Natural killer cell (primary cell): ENCODE measurements at regions not wholly inside any gene's neighbourhood (a gene's known extent, or its start where the extent isn't known, plus 50 kb on each side); places are given as distances from the start of the nearest gene placed in this dataset.
A peak's percentile ranks its signal among the peaks of the same experiment; 100 is the strongest.

Experiments used
- ATAC-seq, 3 donors: fragments of 150-1000 bp in 2 of 3; fragments of 200-7000 bp in 1 of 3; cut with Tn5 transposase; 1 replicate in 1 of 3; 2 replicates in 2 of 3; pipeline ENCODE4 v1.10.0; 2021; ENCODE audit warnings: mild to moderate bottlenecking in 2 of 3, moderate library complexity in 2 of 3
- DNase-seq, 2 donors: peaks; one replicate each; pipeline versions ENCODE4 v3.0.0 to v3.0.0-alpha.2; 2013 to 2021; ENCODE audit warnings: mixed read lengths in 1 of 2
- H3K27ac ChIP-seq: one replicate; pipeline ENCODE4 v1.5.1; 2013; ENCODE audit warnings: mild to moderate bottlenecking, low read length
- H3K27me3 ChIP-seq: one replicate; pipeline ENCODE4 v1.6.1; 2013; ENCODE audit warnings: low read length; ENCODE audit not compliant: control insufficient read depth, insufficient read depth
- H3K36me3 ChIP-seq: one replicate; pipeline ENCODE4 v1.6.1; 2013; ENCODE audit warnings: low read length; ENCODE audit not compliant: control insufficient read depth, insufficient read depth
- H3K4me1 ChIP-seq: one replicate; pipeline ENCODE4 v1.6.1; 2013; ENCODE audit warnings: low read length; ENCODE audit not compliant: control insufficient read depth, insufficient read depth
- H3K4me3 ChIP-seq: one replicate; pipeline ENCODE4 v1.5.1; 2013; ENCODE audit warnings: low read length
- H3K9me3 ChIP-seq: one replicate; pipeline ENCODE4 v1.6.1; 2013; ENCODE audit warnings: low read length; ENCODE audit not compliant: control insufficient read depth, insufficient read depth
- H3K27ac Mint-ChIP-seq, 2 donors: one replicate each; pipeline ENCODE4 v1.8.0; 2022; ENCODE audit warnings: mild to moderate bottlenecking in 2 of 2, mixed read lengths in 2 of 2, moderate library complexity in 1 of 2
- H3K27me3 Mint-ChIP-seq, 2 donors: one replicate each; pipeline ENCODE4 v1.8.0; 2022; ENCODE audit warnings: low read depth in 2 of 2, mixed read lengths in 2 of 2
- H3K36me3 Mint-ChIP-seq: one replicate; pipeline ENCODE4 v1.8.0; 2022; ENCODE audit warnings: mixed read lengths
- H3K4me1 Mint-ChIP-seq, 2 donors: one replicate each; pipeline ENCODE4 v1.8.0; 2022; ENCODE audit warnings: mixed read lengths in 2 of 2
- H3K4me3 Mint-ChIP-seq: one replicate; pipeline ENCODE4 v1.8.0; 2022; ENCODE audit warnings: mild to moderate bottlenecking, moderate library complexity, mixed read lengths
- H3K9me3 Mint-ChIP-seq, 2 donors: one replicate each; pipeline ENCODE4 v1.8.0; 2022; ENCODE audit warnings: mixed read lengths in 2 of 2
- WGBS: methylation state at CpG from one replicate; pipeline ENCODE4 v1.1.7; 2013; ENCODE audit warnings: missing lambda C conversion rate; ENCODE audit not compliant: insufficient coverage; 5-methylcytosine and 5-hydroxymethylcytosine counted together
- intact Hi-C: fragments of 100-400 bp; cut with micrococcal nuclease; formaldehyde crosslinking; loops from one replicate; pipeline ENCODE4 v1.14.2; 2022
- TF ChIP-seq, protein P1 (sequence below): fragments of 200-600 bp; IDR thresholded peaks from one replicate; pipeline ENCODE4 v1.8.0; 2022; ENCODE audit warnings: antibody characterized with exemption

DNA sequence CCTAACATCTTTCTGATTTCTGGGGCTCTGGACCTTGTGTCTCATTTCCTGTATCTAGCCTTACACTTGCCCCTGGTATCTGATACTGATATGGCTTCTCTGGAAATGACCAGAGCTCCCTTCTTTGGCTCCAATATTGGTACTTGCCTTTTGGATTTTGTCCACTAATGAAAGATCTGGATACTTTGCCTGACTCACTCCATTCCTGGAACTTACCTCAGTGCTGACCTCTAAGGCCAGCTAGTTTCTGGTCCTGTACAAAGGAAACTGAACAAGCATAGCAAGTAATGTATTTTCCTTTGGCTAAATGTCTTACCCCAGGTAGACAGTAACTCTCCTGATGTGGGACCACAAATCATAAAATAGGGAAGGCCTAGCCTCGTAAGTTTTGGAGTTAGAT, 93.8 kb upstream of the SLC4A7 start:
- Histone ChIP-seq H3K36me3 (no peaks in the 10 kb centered on the region), H3K9me3 (no peaks in the 10 kb centered on the region), H3K27me3 (no peaks in the 10 kb centered on the region), H3K27ac (no peak overlapping the region), H3K4me3 (no peak overlapping the region), H3K4me1 (no peaks in the 10 kb centered on the region)
- DNase-seq (no peak), ATAC-seq (no peak)
- Mint-ChIP-seq H3K4me3 (no peak overlapping the region), H3K27me3 (no peaks in the 10 kb centered on the region), H3K36me3 (no peaks in the 10 kb centered on the region), H3K9me3 (no peaks in the 10 kb centered on the region), H3K27ac (no peak overlapping the region), H3K4me1 (peaks cover 7% of the 10 kb centered on the region in 2 donors)
- WGBS: 100% methylated on average over 1 of the region's 1 CpG
- intact Hi-C loops: no loop called here
- TF ChIP-seq, protein P1, sequence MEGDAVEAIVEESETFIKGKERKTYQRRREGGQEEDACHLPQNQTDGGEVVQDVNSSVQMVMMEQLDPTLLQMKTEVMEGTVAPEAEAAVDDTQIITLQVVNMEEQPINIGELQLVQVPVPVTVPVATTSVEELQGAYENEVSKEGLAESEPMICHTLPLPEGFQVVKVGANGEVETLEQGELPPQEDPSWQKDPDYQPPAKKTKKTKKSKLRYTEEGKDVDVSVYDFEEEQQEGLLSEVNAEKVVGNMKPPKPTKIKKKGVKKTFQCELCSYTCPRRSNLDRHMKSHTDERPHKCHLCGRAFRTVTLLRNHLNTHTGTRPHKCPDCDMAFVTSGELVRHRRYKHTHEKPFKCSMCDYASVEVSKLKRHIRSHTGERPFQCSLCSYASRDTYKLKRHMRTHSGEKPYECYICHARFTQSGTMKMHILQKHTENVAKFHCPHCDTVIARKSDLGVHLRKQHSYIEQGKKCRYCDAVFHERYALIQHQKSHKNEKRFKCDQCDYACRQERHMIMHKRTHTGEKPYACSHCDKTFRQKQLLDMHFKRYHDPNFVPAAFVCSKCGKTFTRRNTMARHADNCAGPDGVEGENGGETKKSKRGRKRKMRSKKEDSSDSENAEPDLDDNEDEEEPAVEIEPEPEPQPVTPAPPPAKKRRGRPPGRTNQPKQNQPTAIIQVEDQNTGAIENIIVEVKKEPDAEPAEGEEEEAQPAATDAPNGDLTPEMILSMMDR: no peak

DNA sequence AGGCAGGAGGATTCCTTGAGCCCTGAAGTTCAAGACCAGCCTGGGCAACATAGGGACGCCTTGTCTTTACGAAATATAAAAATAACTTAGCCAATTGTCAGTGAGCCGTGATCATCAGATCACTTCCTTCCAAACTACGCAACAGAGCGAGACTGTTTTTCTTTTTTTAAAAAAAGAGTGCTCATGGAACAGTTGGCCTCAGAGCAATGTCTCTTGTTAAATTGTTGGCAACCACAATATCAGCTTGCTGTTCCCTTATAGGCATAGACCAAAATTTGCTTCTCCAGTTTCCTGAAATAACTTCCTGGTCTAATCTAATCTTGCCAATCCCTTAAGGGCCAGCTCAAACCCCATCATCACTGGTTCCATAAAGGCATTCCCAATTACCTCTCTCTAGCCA, 93.3 kb upstream of the SLC4A7 start:
- whole genome bisulfite sequencing: 94% methylated on average over 5 of the region's 5 CpGs

DNA sequence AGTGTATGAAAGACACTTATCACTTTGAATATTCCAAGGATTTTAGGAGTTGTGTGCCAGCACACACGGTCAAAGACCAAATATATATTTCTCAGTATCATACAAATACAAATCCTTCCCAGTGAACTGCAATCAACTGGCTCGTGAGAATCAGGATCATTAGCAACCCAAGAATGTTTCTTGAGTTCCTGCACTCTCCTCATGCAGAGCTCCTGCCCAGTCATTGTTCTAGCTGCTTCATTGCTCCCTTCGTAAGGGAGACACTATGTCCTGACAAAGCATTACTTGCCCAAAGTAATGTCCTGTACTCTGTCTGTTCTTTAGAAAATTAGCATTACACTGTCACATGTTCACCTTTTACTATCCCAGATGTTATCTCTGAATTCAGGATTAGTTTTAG, 92.0 kb upstream of the SLC4A7 start:
- DNase-seq (no peak), ATAC-seq (no peak)
- no peaks in the 10 kb centered on the region for H3K36me3 ChIP-seq
- Mint-ChIP-seq H3K36me3 (no peaks in the 10 kb centered on the region), H3K4me3 (no peak overlapping the region), H3K4me1 (peaks cover 7% of the 10 kb centered on the region in 2 donors), H3K27ac (no peak overlapping the region), H3K9me3 (no peaks in the 10 kb centered on the region), H3K27me3 (no peaks in the 10 kb centered on the region)
- H3K4me1 ChIP-seq: no peaks in the 10 kb centered on the region
- intact Hi-C loops: no loop called here
- no peak overlapping the region for H3K4me3 ChIP-seq
- WGBS: 94% methylated on average over 3 of the region's 3 CpGs
- no peaks in the 10 kb centered on the region for H3K27me3 ChIP-seq
- TF ChIP-seq, protein P1: no peak
- H3K9me3 ChIP-seq: no peaks in the 10 kb centered on the region
- no peak overlapping the region for H3K27ac ChIP-seq

More for the DNA sequence above, 93.3 kb upstream of the SLC4A7 start:
- H3K27me3 ChIP-seq: no peaks in the 10 kb centered on the region
- TF ChIP-seq, protein P1: no peak
- Mint-ChIP-seq H3K36me3 (no peaks in the 10 kb centered on the region), H3K9me3 (no peaks in the 10 kb centered on the region), H3K27ac (no peak overlapping the region), H3K27me3 (no peaks in the 10 kb centered on the region), H3K4me3 (no peak overlapping the region), H3K4me1 (peaks cover 7% of the 10 kb centered on the region in 2 donors)
- no peak for DNase-seq
- no peak overlapping the region for H3K27ac ChIP-seq
- no peaks in the 10 kb centered on the region for H3K9me3 ChIP-seq
- H3K4me1 ChIP-seq: no peaks in the 10 kb centered on the region
- ATAC-seq: no peak
- intact Hi-C loops: no loop called here
- H3K4me3 ChIP-seq: no peak overlapping the region
- no peaks in the 10 kb centered on the region for H3K36me3 ChIP-seq

DNA sequence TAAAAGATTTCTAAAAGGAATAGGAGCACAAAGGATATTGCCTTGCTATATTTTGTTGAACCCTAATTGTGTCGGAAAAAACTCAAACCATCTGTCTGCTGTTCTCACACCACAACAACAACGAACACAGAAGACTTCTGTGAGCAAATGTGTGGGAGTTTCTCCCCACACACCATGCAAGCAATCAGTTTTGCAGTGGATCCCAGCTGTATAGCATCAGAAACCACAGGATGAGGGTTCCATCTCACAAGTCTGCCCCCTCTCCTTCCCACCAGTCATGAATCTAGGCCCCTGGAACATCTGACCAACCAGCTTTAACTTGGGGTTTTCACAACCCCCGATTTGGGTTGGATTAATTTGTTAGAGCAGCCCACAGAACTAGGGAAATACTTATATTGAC, 91.3 kb upstream of the SLC4A7 start:
- Histone ChIP-seq H3K27me3 (no peaks in the 10 kb centered on the region), H3K27ac (no peak overlapping the region), H3K4me1 (no peaks in the 10 kb centered on the region), H3K36me3 (no peaks in the 10 kb centered on the region), H3K9me3 (no peaks in the 10 kb centered on the region), H3K4me3 (no peak overlapping the region)
- Mint-ChIP-seq H3K4me3 (no peak overlapping the region), H3K9me3 (no peaks in the 10 kb centered on the region), H3K27me3 (no peaks in the 10 kb centered on the region), H3K4me1 (peaks cover 7% of the 10 kb centered on the region in 2 donors), H3K27ac (no peak overlapping the region), H3K36me3 (no peaks in the 10 kb centered on the region)
- TF ChIP-seq, protein P1: no peak
- WGBS: 48% methylated on average over 2 of the region's 3 CpGs
- intact Hi-C loops: no loop called here
- DNase-seq (no peak), ATAC-seq (peak in 1 of 3 donors; percentile 30)
